Hematopoietic multipotent progenitor cell treated with erythropoietin and hydrocortisone succinate and interleukin-3 and kit ligand, for 15 days (in vitro differentiated cells): ENCODE measurements at regions not wholly inside any gene's neighbourhood (a gene's known extent, or its start where the extent isn't known, plus 50 kb on each side); places are given as distances from the start of the nearest gene placed in this dataset.

Experiments
- DNase-seq: peaks from one replicate; pipeline ENCODE4 v3.0.0-alpha.2; 2015; ENCODE audit warnings: low spot score

GRCh38 chr3:59653405-59654122 lies 603.7 kb upstream of the CFAP20DC start:
- no peak for DNase-seq

GRCh38 chr3:59644479-59645402 lies 594.9 kb upstream of the CFAP20DC start:
- no peak for DNase-seq

DNA sequence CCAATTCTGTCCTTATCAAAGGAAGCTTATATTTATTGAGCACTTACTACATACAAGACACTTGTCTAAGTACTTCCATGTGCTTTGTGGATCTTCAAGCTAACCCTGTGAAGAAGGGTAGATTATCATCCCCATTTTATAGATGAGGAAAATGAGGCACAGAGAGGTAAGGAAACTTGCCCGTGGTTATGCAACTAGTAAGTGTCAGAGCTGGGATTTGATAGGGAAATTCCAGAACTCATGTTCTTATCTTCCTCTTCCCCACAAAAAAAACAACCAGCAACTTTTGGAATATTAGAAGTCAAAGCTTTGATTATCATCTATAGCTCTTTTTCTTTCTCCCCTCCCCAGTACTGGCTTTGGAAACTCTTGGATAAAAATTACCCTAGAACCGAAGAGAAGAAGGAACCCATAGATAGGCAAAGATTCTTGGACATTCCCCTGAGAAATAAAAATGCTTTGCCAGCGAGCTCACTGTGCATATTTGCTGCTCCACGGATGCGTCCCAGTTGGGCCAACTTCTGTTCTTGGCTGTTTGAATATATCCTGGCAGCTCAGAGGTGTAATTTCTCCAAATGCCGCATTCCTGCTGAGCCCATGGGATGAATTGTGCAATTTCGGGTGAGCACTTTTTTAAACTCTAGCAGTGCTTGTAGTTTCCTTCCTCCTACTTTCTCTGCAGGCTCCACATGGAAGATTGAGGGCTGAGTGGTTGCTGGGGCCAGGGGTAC lies 591.5 kb upstream of the CFAP20DC start:
- no peak for DNase-seq

DNA sequence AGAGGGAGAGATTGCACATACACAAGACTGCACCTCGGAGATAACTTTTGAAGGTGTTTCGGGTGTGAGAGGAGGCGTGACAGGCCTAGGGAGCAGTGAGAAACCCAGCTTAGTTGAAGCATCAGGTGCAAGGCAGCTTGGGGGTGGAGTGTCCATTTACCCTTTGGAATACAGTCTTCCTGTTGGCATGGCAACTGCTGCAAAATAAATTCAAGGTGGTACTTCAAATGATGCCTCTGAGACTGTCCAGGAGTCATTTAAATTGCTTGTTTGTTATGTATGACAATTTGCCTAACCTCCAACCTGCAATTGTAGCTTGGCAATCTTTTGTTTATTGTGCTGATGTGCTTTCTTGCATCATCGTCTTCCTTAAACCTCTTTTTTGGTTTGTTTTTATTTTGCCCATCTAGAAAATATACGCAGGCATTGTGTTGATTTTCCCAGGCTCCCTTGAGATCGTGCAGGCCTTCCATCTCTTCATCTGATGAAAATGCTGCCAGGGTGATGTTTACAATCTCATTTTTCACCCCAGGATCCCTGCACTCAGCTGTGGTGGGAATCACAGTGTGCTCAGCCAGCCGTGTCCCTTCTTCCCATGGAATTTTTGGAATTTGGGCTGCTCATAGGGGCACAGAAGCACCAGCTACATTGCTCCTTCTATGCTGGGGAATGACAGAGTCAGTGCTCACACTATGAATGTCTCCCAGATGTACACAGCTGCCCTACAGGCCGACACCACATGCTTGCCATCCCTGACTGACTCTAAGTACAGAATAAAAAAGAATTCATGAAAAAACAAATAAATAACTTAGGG lies 583.1 kb upstream of the CFAP20DC start:
- no peak for DNase-seq

GRCh38 chr3:59631482-59631881 lies 581.7 kb upstream of the CFAP20DC start:
- no peak for DNase-seq

DNA sequence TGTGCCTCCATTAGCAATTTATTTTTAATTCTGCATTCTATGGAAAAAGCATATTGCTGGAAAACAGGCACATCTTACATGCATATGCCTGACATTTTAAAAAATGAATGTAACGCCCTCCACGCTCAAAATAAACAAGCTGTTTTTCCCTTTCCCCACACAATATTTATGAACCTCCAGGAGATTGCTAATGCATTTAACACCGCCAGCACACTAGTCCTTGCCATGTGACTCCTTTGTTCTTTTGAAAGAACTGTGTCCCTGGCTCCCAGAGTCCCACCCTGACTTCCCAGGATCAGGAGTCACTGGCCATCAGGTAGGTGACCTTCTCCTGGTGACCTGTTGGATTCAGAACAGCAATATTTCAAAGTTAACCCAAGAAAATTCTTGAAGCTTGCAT lies 571.2 kb upstream of the CFAP20DC start:
- DNase-seq, result no peak

GRCh38 chr3:59620325-59620724 lies 570.5 kb upstream of the CFAP20DC start:
- no peak for DNase-seq

GRCh38 chr3:59612444-59612715 lies 562.6 kb upstream of the CFAP20DC start:
- DNase-seq, result no peak

GRCh38 chr3:59611649-59612443 lies 562.0 kb upstream of the CFAP20DC start:
- DNase-seq, result no peak

DNA sequence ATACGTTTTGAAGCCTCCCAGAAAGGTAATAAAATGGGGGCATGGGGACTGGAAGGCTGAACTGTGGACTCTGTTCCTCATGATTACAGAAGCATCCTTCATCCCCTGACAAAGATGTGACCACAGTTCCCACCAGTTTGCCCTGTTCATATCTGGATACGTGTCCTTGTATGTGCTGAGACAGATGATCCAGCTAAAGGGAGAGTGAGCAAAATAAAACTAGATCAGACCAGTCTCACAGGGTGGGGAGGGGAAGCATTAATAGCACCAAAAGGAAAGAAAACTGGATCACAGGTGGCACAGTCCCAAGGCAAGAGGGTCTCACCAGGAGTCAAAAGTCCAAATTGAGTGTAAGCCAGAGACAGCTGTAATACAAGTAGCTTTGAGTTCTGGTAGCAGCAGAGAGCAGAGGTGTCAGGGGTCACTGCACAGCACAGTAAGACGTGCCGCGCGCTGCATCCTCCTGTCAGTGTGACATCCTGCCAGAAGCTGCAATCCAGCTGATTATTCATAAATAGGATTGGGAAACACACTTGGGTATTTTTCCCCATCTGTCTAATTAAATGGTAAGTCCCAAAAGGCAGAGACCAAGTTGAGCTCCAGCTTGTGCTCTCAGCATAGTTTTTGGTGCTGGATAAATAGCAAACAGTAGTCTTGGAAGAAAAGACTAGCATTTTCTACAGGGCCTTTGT lies 560.0 kb upstream of the CFAP20DC start:
- DNase-seq, result no peak

GRCh38 chr3:59608356-59608755 lies 558.5 kb upstream of the CFAP20DC start:
- DNase-seq, result no peak

DNA sequence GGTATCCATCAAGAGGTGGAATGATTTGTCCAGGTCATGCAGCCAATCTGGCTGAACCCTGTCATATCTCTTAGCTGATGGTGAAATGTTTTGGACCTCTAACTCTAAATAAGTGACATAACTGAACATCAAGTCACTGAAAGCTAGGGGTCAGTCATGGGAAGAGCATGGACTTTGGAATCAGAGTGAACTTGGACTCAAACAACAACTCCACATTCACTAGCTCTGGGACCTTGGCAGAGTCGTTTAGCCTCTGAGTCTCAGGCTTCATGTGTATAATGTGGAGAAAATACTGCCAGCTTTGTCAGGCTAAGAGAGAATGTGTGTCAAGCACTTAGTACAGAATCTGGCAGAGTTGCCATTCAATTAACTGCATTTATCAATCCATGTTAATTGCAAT lies 557.8 kb upstream of the CFAP20DC start:
- DNase-seq, result no peak

GRCh38 chr3:59606638-59607266 lies 556.9 kb upstream of the CFAP20DC start:
- no peak for DNase-seq

- no peak for DNase-seq
Observed at GRCh38 chr3:59605944-59606534, 556.2 kb upstream of the CFAP20DC start.

DNA sequence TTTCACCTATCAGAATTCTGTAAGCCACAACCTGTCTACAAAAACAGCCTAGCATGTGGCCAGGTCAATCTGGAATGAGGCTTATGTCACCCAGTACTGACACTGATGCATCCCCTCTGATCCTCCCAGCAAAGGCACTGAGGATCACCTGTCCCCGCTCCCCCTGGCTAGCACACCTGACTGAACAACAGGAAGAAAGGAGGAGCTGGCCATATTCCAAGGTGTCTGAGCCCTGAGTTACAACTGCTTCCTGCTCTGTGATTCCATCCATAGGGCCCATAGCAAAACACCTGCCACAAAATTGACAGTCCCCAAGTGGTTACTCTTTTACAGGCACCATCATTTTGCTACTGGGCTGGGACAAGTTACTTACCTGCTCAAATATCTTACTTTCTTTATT lies 555.5 kb upstream of the CFAP20DC start:
- DNase-seq, result no peak

- no peak for DNase-seq
Observed at GRCh38 chr3:59601486-59601885, 551.7 kb upstream of the CFAP20DC start.

DNA sequence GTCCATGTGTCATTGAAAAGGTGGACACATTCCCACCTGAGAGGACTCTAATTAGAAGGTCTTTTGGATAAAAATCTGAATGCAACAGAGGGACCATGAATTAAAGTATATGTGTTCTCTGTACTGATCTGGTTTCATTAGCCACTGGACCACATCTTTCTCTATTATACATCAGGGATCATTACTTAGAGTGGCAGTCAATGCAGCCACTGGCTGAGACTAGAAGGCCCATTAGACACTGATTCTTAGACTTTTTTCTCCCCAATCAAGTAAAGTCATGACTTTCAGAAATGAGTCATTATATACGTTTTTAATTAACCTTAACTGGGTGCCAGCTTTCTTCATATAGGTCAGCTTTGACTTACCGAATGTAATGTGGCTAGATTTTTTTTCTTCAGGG lies 550.8 kb upstream of the CFAP20DC start:
- DNase-seq, result no peak

GRCh38 chr3:59596741-59597140 lies 546.9 kb upstream of the CFAP20DC start:
- DNase-seq, result no peak

- DNase-seq, result no peak
Observed at GRCh38 chr3:59595830-59596229, 546.0 kb upstream of the CFAP20DC start.

DNA sequence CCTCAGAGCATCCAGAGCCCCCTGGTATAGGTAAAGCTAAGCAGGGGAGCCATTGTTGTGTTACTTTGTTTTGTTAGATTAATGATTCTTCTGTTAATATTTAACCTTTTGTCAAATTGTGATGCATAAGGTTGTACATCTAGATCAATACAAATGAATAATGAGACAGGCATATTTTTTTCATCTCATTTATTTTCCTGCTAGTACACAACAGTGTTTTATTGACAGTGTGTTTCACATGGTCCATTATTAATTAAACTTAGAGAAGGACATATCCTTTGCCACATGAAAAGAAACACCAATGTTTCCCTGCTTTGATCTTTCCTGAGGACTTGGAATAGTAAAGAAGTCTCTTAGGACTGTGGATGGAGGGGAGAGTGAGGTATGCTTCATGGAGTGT lies 543.6 kb upstream of the CFAP20DC start:
- no peak for DNase-seq
